Neural cell (in vitro differentiated cells): ENCODE measurements at regions not wholly inside any gene's neighbourhood (a gene's known extent, or its start where the extent isn't known, plus 50 kb on each side); places are given as distances from the start of the nearest gene placed in this dataset.

Experiments
- H2AFZ ChIP-seq: fragments of 200-600, 300-800 bp; sonication (generic), shearing (Covaris generic); 2 replicates; pipeline ENCODE4 v1.6.0; 2014; ENCODE audit warnings: low read depth, mild to moderate bottlenecking, antibody characterized with exemption, low read length, moderate library complexity
- H3F3A ChIP-seq: fragments of 200-600 bp; shearing (Covaris generic); 2 replicates; pipeline ENCODE4 v1.6.1; 2016; ENCODE audit warnings: mild to moderate bottlenecking, moderate library complexity, mixed read lengths, antibody characterized with exemption, low read length; ENCODE audit not compliant: insufficient read depth, poor library complexity, severe bottlenecking
- H3K27ac ChIP-seq: fragments of 200-600, 300-800 bp; sonication (generic), shearing (Covaris generic); 2 replicates; pipeline ENCODE4 v1.5.1; 2014; ENCODE audit warnings: mild to moderate bottlenecking, low read length, moderate library complexity
- H3K27me3 ChIP-seq: fragments of 300-800, 200-600 bp; sonication (generic), shearing (Covaris generic); 2 replicates; pipeline ENCODE4 v1.6.0; 2014; ENCODE audit warnings: mild to moderate bottlenecking, low read depth, low read length, moderate library complexity; ENCODE audit not compliant: insufficient read depth
- H3K36me3 ChIP-seq: fragments of 300-800, 200-600 bp; sonication (generic), shearing (Covaris generic); 2 replicates; pipeline ENCODE4 v1.5.1; 2014; ENCODE audit warnings: mild to moderate bottlenecking, antibody characterized with exemption, low read length, moderate library complexity; ENCODE audit not compliant: insufficient read depth
- H3K4me2 ChIP-seq: fragments of 300-800, 200-600 bp; sonication (generic), shearing (Covaris generic); 2 replicates; pipeline ENCODE4 v1.6.0; 2014; ENCODE audit warnings: mild to moderate bottlenecking, low read length
- H3K4me3 ChIP-seq: fragments of 300-800, 200-600 bp; sonication (generic), shearing (Covaris generic); 2 replicates; pipeline ENCODE4 v1.5.1; 2014; ENCODE audit warnings: mild to moderate bottlenecking, low read length, moderate library complexity
- H3K79me2 ChIP-seq: fragments of 200-600 bp; shearing (Covaris generic); replicated peaks from 2 replicates; pipeline ENCODE4 v1.6.0; 2014; ENCODE audit warnings: mild to moderate bottlenecking, low read length, moderate library complexity; ENCODE audit not compliant: insufficient read depth
- H3K9ac ChIP-seq: fragments of 300-800, 200-600 bp; sonication (generic), shearing (Covaris generic); 2 replicates; pipeline ENCODE4 v1.6.1; 2016; ENCODE audit warnings: mild to moderate bottlenecking, low read length, mixed read lengths
- H3K9me2 ChIP-seq: fragments of 200-600 bp; shearing (Covaris generic); 2 replicates; pipeline ENCODE4 v1.6.1; 2016; ENCODE audit warnings: mild to moderate bottlenecking, low read length, mixed read lengths; ENCODE audit not compliant: insufficient read depth
- H3K9me3 ChIP-seq: fragments of 200-600, 300-800 bp; sonication (generic), shearing (Covaris generic); 2 replicates; pipeline ENCODE4 v1.6.1; 2016; ENCODE audit warnings: mild to moderate bottlenecking, mixed run types, low read length, moderate library complexity, mixed read lengths
- H4K20me1 ChIP-seq: fragments of 200-600 bp; shearing (Covaris generic); 2 replicates; pipeline ENCODE4 v1.6.1; 2016; ENCODE audit warnings: mild to moderate bottlenecking, mixed run types; ENCODE audit not compliant: insufficient read depth
- CTCF ChIP-seq: fragments of 450-650 bp; IDR thresholded peaks from 2 replicates; pipeline ENCODE4 v1.5.1; 2014; ENCODE audit warnings: antibody characterized with exemption, mild to moderate bottlenecking, moderate library complexity; ENCODE audit not compliant: poor library complexity, severe bottlenecking
- EP300 ChIP-seq: fragments of 450-650 bp; conservative IDR thresholded peaks from 2 replicates; pipeline ENCODE4 v1.6.1; 2014; ENCODE audit warnings: antibody characterized with exemption, mild to moderate bottlenecking, moderate library complexity; ENCODE audit not compliant: poor library complexity, severe bottlenecking
- EZH2 ChIP-seq: fragments of 200-600, 300-800 bp; shearing (Covaris generic), sonication (generic); IDR thresholded peaks from 2 replicates; pipeline ENCODE4 v1.6.1; 2014; ENCODE audit warnings: antibody characterized with exemption, low read length, borderline replicate concordance, mild to moderate bottlenecking; ENCODE audit not compliant: insufficient read depth, poor library complexity, severe bottlenecking
- MXI1 ChIP-seq: fragments of 450-650 bp; conservative IDR thresholded peaks from 2 replicates; pipeline ENCODE4 v1.6.1; 2014; ENCODE audit warnings: antibody characterized with exemption, mild to moderate bottlenecking; ENCODE audit not compliant: poor library complexity, severe bottlenecking
- POLR2AphosphoS5 ChIP-seq: IDR thresholded peaks from 2 replicates; pipeline ENCODE4 v1.6.1; 2012
- RAD21 ChIP-seq: fragments of 450-650 bp; conservative IDR thresholded peaks from 2 replicates; pipeline ENCODE4 v1.6.1; 2014; ENCODE audit warnings: antibody characterized with exemption, mild to moderate bottlenecking, moderate library complexity
- REST ChIP-seq: IDR thresholded peaks from 2 replicates; pipeline ENCODE4 v1.6.1; 2012; ENCODE audit warnings: borderline replicate concordance
- SMC3 ChIP-seq: fragments of 450-650 bp; conservative IDR thresholded peaks from 2 replicates; pipeline ENCODE4 v1.6.1; 2014; ENCODE audit warnings: antibody characterized with exemption, mild to moderate bottlenecking, moderate library complexity; ENCODE audit not compliant: poor library complexity
- TAF1 ChIP-seq: IDR thresholded peaks from 2 replicates; pipeline ENCODE4 v1.6.1; 2012; ENCODE audit warnings: low read depth

DNA sequence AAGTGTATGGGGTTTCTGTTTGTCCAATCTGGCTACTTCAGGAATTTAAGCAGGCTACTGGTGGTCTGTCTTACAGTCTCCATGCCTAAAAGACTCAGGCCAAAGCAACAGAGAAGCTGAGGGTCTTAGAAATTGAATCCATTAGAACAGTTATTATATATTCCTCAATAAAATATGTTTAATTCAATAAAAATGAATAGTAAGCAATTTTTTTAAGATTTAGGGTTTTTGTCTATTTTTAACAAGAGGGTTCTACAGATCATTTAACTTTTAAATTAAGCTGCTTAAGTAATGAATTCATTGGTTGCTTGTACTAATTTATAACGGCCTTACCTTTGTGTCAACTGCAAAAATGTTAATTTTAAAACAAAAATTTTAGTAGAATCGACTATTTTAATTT, 832.6 kb upstream of the SLC39A10 start:
- H3F3A ChIP-seq = peaks cover 4% of the 10 kb centered on the region
- H2AFZ ChIP-seq = no peak overlapping the region
- TF ChIP-seq REST (no peak), POLR2AphosphoS5 (no peak), RAD21 (no peak), EZH2 (no peak), EP300 (no peak), MXI1 (no peak), SMC3 (no peak), CTCF (no peak), TAF1 (no peak)
- no peaks in the 10 kb centered on the region for H3K9me2 ChIP-seq
- no peaks in the 10 kb centered on the region for H3K9me3 ChIP-seq
- H3K4me2 ChIP-seq = no peak overlapping the region
- H3K79me2 ChIP-seq = no peaks in the 10 kb centered on the region
- H3K36me3 ChIP-seq = no peaks in the 10 kb centered on the region
- no peaks in the 10 kb centered on the region for H4K20me1 ChIP-seq
- H3K27me3 ChIP-seq = no peaks in the 10 kb centered on the region
- H3K4me3 ChIP-seq = no peak overlapping the region
- H3K9ac ChIP-seq = no peak overlapping the region
- no peak overlapping the region for H3K27ac ChIP-seq

- no peak for TF ChIP-seq REST
- no peak for TF ChIP-seq CTCF
- no peak for TF ChIP-seq SMC3
- TF ChIP-seq RAD21 = no peak
- TF ChIP-seq EZH2 = no peak
- no peak for TF ChIP-seq POLR2AphosphoS5
- no peak for TF ChIP-seq TAF1
- no peak for TF ChIP-seq EP300
- TF ChIP-seq MXI1 = no peak
- Histone ChIP-seq H3K36me3 (no peaks in the 10 kb centered on the region), H3K9me3 (no peaks in the 10 kb centered on the region), H3K9me2 (no peaks in the 10 kb centered on the region), H3K27ac (no peak overlapping the region), H3K9ac (no peak overlapping the region), H3K27me3 (no peaks in the 10 kb centered on the region), H3K4me2 (no peak overlapping the region), H4K20me1 (no peaks in the 10 kb centered on the region), H2AFZ (no peak overlapping the region), H3K79me2 (no peaks in the 10 kb centered on the region), H3K4me3 (no peak overlapping the region), H3F3A (no peaks in the 10 kb centered on the region)
Observed at GRCh38 chr2:194822657-194823056, 834.4 kb upstream of the SLC39A10 start.
